ENCODE measurements at regions not wholly inside any gene's neighbourhood (a gene's known extent, or its start where the extent isn't known, plus 50 kb on each side); places are given as distances from the start of the nearest gene placed in this dataset.
"Not testable (repeated sequence)": the region's sequence is repeated elsewhere in the genome, so short reads cannot be mapped to it uniquely, and the experiment has no call there.

- no peak overlapping the region for H3K4me2 ChIP-seq (ENCODE audit: low read length)
- CTCF ChIA-PET (ENCODE audit: unreplicated experiment), result no interaction called here
- H3K36me3 ChIP-seq (ENCODE audit: insufficient read depth, low read length), result no peaks in the 10 kb centered on the region
- intact Hi-C loops (cut with micrococcal nuclease; ENCODE audit: unreplicated experiment), result no loop called here
- H3K9me2 ChIP-seq (ENCODE audit: insufficient read depth, low read length), result no peaks in the 10 kb centered on the region
- POLR2A ChIA-PET, result no interaction called here
- no TSS peak for BruUV-seq (replicated peaks)
- no peak for TF ChIP-seq CTCF (conservative IDR thresholded peaks at IDR 0.05; ENCODE audit: low read length)
- TF ChIP-seq EZH2phosphoT487 (IDR thresholded peaks at IDR 0.05; ENCODE audit: borderline replicate concordance, low read depth, low read length), result no peak
- no peaks in the 10 kb centered on the region for H3K79me2 ChIP-seq (ENCODE audit: insufficient read depth, low read depth, low read length)
- H3K4me3 ChIP-seq (ENCODE audit: low read depth, low read length, poor library complexity, severe bottlenecking), result no peak overlapping the region
- H3K9me3 ChIP-seq (ENCODE audit: low read length), result no peaks in the 10 kb centered on the region
- H2AFZ ChIP-seq (ENCODE audit: low read length), result no peak overlapping the region
- no peak overlapping the region for H3K27ac ChIP-seq (ENCODE audit: low read depth, low read length, poor library complexity, severe bottlenecking)
- no peaks in the 10 kb centered on the region for H4K20me1 ChIP-seq (ENCODE audit: insufficient read depth, low read length)
- DNase-seq (ENCODE audit: low spot score), result no peak
- H3K4me1 ChIP-seq (ENCODE audit: insufficient read depth, low read length, poor library complexity, severe bottlenecking), result no peaks in the 10 kb centered on the region
These were observed 256.0 kb downstream of the TPBG start for GRCh38 chr6:82619573-82619972.

GRCh38 chr6:82622461-82622860 lies 258.8 kb downstream of the TPBG start:
- TF ChIP-seq CTCF (conservative IDR thresholded peaks at IDR 0.05; ENCODE audit: low read length) (no peak), EZH2phosphoT487 (IDR thresholded peaks at IDR 0.05; ENCODE audit: borderline replicate concordance, low read depth, low read length) (no peak)

GRCh38 chr6:82624251-82624650 lies 260.6 kb downstream of the TPBG start:
- no peaks in the 10 kb centered on the region for H4K20me1 ChIP-seq (ENCODE audit: insufficient read depth, low read length)
- intact Hi-C loops (cut with micrococcal nuclease; ENCODE audit: unreplicated experiment), result no loop called here
- no peaks in the 10 kb centered on the region for H3K36me3 ChIP-seq (ENCODE audit: insufficient read depth, low read length)
- no peaks in the 10 kb centered on the region for H3K9me3 ChIP-seq (ENCODE audit: low read length)
- H2AFZ ChIP-seq (ENCODE audit: low read length), result no peak overlapping the region
- TF ChIP-seq EZH2phosphoT487 (IDR thresholded peaks at IDR 0.05; ENCODE audit: borderline replicate concordance, low read depth, low read length) (no peak), CTCF (conservative IDR thresholded peaks at IDR 0.05; ENCODE audit: low read length) (no peak)
- no TSS peak for BruUV-seq (replicated peaks)
- no peaks in the 10 kb centered on the region for H3K79me2 ChIP-seq (ENCODE audit: insufficient read depth, low read depth, low read length)
- H3K4me3 ChIP-seq (ENCODE audit: low read depth, low read length, poor library complexity, severe bottlenecking), result no peak overlapping the region
- no peak for DNase-seq (ENCODE audit: low spot score)
- POLR2A ChIA-PET, result no interaction called here
- CTCF ChIA-PET (ENCODE audit: unreplicated experiment), result no interaction called here
- H3K4me2 ChIP-seq (ENCODE audit: low read length), result no peak overlapping the region
- H3K27ac ChIP-seq (ENCODE audit: low read depth, low read length, poor library complexity, severe bottlenecking), result no peak overlapping the region
- H3K9me2 ChIP-seq (ENCODE audit: insufficient read depth, low read length), result no peaks in the 10 kb centered on the region
- H3K4me1 ChIP-seq (ENCODE audit: insufficient read depth, low read length, poor library complexity, severe bottlenecking), result no peaks in the 10 kb centered on the region

More at GRCh38 chr6:82622461-82622860, 258.8 kb downstream of the TPBG start:
- H3K4me2 ChIP-seq (ENCODE audit: low read length), result no peak overlapping the region
- H3K4me3 ChIP-seq (ENCODE audit: low read depth, low read length, poor library complexity, severe bottlenecking), result no peak overlapping the region
- no peak overlapping the region for H3K27ac ChIP-seq (ENCODE audit: low read depth, low read length, poor library complexity, severe bottlenecking)
- intact Hi-C loops (cut with micrococcal nuclease; ENCODE audit: unreplicated experiment), result no loop called here
- no peaks in the 10 kb centered on the region for H3K79me2 ChIP-seq (ENCODE audit: insufficient read depth, low read depth, low read length)
- no peak for DNase-seq (ENCODE audit: low spot score)
- H3K9me3 ChIP-seq (ENCODE audit: low read length), result no peaks in the 10 kb centered on the region
- no peaks in the 10 kb centered on the region for H3K9me2 ChIP-seq (ENCODE audit: insufficient read depth, low read length)
- H3K4me1 ChIP-seq (ENCODE audit: insufficient read depth, low read length, poor library complexity, severe bottlenecking), result no peaks in the 10 kb centered on the region
- no peaks in the 10 kb centered on the region for H3K36me3 ChIP-seq (ENCODE audit: insufficient read depth, low read length)
- ChIA-PET POLR2A (no interaction called here), CTCF (ENCODE audit: unreplicated experiment) (no interaction called here)
- H2AFZ ChIP-seq (ENCODE audit: low read length), result no peak overlapping the region
- no peaks in the 10 kb centered on the region for H4K20me1 ChIP-seq (ENCODE audit: insufficient read depth, low read length)
- no TSS peak for BruUV-seq (replicated peaks)

- CTCF ChIA-PET (ENCODE audit: unreplicated experiment); H4K20me1 ChIP-seq (ENCODE audit: insufficient read depth, low read length); H3K4me2 ChIP-seq (ENCODE audit: low read length); intact Hi-C loops (cut with micrococcal nuclease; ENCODE audit: unreplicated experiment); H2AFZ ChIP-seq (ENCODE audit: low read length); H3K4me1 ChIP-seq (ENCODE audit: insufficient read depth, low read length, poor library complexity, severe bottlenecking); DNase-seq (ENCODE audit: low spot score); H3K9me3 ChIP-seq (ENCODE audit: low read length); H3K9me2 ChIP-seq (ENCODE audit: insufficient read depth, low read length); H3K36me3 ChIP-seq (ENCODE audit: insufficient read depth, low read length); POLR2A ChIA-PET; H3K27ac ChIP-seq (ENCODE audit: low read depth, low read length, poor library complexity, severe bottlenecking); BruUV-seq (replicated peaks); H3K4me3 ChIP-seq (ENCODE audit: low read depth, low read length, poor library complexity, severe bottlenecking); H3K79me2 ChIP-seq (ENCODE audit: insufficient read depth, low read depth, low read length): not testable (repeated sequence)
These were observed 263.3 kb downstream of the TPBG start for GRCh38 chr6:82626946-82627345.
